GM12873 (cell line): ENCODE measurements at regions not wholly inside any gene's neighbourhood (a gene's known extent, or its start where the extent isn't known, plus 50 kb on each side); places are given as distances from the start of the nearest gene placed in this dataset.

Experiments used
- TF ChIP-seq, protein P1 (sequence below): IDR thresholded peaks from 2 replicates; pipeline ENCODE4 v1.5.1; 2012; ENCODE audit warnings: low read depth, mild to moderate bottlenecking, moderate library complexity, low read length, control low read depth; ENCODE audit not compliant: insufficient read depth; ENCODE audit errors: missing control alignments

DNA sequence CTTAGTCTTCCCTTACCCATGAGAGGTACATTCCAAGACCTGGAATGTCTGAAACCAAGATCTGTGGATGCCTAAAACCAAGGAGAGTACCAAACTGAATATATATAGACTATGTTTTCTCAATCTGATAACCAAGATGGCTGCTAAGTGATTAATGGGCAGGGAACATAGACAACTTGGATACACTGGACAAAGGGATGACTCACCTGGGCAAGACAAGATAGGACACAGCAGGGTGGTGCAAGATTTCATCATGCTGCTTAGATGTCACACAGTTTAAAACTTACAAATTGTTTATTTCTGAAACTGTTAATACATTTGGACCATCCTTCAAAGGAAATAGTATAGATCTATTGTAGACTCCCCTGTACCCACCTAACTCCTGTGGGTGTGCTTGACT, 130.9 kb downstream of the HTR1A start:
- TF ChIP-seq, protein P1, sequence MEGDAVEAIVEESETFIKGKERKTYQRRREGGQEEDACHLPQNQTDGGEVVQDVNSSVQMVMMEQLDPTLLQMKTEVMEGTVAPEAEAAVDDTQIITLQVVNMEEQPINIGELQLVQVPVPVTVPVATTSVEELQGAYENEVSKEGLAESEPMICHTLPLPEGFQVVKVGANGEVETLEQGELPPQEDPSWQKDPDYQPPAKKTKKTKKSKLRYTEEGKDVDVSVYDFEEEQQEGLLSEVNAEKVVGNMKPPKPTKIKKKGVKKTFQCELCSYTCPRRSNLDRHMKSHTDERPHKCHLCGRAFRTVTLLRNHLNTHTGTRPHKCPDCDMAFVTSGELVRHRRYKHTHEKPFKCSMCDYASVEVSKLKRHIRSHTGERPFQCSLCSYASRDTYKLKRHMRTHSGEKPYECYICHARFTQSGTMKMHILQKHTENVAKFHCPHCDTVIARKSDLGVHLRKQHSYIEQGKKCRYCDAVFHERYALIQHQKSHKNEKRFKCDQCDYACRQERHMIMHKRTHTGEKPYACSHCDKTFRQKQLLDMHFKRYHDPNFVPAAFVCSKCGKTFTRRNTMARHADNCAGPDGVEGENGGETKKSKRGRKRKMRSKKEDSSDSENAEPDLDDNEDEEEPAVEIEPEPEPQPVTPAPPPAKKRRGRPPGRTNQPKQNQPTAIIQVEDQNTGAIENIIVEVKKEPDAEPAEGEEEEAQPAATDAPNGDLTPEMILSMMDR, result no peak

DNA sequence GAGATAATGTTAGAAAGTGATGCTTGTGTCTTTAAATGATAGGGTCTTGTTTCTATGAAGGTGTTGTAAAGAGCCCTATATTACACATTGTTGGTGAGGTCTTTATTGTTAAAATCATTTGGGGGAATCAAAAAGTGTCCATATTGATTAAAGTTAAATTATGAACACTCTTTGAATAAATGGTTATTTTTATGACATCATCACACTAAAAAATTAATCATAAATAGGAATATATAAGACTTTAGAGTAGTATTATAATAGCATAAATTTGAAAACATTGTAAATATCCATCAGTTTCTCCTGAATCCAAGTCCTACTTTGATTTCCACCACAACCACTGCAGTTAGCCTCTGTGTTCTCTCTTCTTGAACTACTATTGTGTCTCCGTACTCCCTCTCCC, 136.3 kb downstream of the HTR1A start:
- TF ChIP-seq, protein P1, result no peak

DNA sequence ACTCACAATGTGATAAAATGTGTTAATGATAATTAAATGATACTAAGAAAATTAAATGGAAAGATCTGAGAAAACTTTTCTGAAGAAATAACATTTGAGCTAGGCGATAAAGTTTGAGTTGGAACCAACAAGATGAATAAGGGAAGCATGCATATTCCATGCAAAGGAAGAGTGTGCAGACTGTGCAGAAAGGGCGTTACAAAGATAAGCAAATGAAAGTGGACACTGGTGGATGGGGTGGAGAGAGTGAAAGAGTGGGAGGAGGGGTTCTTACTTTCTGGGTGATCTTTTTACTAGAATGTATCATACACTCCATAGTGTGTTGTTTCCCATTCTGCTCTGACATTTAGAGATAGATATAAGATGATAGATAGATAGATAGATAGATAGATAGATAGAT, 138.7 kb downstream of the HTR1A start:
- TF ChIP-seq, protein P1, result no peak

DNA sequence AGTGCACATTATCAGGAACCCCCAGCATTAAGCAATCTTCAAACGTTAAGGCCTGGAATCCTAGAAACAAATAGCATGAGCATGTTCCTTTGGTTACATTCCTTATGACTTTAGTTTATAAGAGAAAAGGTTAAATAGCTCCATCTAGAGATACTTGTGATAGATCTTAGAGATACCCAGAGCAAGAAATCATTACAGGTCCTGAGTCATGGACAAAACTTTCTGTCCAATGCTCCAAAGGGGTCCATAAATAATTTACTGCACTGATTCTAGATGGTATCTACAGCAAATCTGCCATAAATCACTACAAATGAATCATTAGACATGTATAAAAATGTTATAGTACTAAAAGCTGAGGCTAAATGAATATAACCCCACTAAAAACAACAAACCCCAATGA, 139.6 kb downstream of the HTR1A start:
- TF ChIP-seq, protein P1, result no peak

DNA sequence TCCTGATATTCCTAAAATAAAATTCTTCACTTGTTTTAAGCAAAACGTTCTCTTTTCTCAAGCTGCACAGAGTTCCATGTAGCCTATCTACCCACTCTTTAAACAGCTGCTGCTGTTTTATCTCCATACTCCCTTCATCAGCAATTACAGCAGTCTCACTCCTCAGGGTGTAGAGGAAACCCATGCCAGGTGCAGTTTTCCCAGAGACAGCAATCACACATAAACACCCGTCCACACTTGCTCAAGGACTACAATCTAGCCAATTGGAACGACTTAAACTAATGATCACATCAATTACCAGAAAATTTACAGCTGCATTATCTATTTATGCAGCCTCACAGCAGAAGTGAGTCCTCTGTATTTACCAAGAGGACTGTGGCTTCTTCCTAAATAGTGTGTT, 141.7 kb downstream of the HTR1A start:
- TF ChIP-seq, protein P1, result no peak

DNA sequence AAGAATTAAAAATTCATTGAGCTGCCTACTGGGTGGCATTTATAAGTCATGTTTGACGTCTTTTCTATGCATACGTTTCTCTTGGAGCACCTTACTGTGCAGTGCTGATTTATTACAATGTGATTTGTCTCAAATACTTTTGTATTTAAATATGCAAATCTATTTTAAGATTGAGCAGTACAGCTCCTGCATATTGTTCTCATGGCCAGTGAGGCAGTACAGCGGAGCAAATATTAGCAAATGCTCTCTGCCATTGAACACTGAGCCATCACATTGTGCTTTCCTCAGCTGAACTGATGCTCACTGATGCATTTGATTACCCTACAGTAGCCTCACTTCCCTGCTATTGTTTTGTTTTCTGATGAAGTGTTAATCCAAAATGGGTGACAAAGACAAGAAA, 149.6 kb downstream of the HTR1A start:
- TF ChIP-seq, protein P1, result no peak

DNA sequence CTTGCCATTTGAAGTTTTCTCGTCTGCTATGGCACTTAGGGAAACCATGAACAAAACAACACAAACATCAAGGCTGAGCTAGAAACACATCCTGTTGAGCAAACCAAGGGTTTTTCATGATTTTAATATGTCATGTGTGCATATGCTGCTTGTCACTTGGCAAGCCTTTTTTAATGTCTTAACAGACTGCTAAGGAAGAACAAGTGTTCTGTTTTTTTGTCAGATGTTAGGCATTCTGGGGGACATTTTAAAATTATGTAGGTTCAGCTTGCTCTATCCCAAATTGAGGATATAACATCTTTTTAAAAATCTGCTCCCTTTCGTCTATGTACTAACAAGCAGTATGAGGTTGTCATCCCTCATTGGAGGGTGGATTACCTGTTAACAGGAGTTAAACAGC, 150.3 kb downstream of the HTR1A start:
- TF ChIP-seq, protein P1, result no peak
